RWPE1 (cell line): ENCODE measurements at regions not wholly inside any gene's neighbourhood (a gene's known extent, or its start where the extent isn't known, plus 50 kb on each side); places are given as distances from the start of the nearest gene placed in this dataset.
"Not testable (repeated sequence)": the region's sequence is repeated elsewhere in the genome, so short reads cannot be mapped to it uniquely, and the experiment has no call there.

Experiments
- CTCF ChIA-PET: fragments of 350-600 bp; sonication (Branson Sonifier 250); formaldehyde crosslinking; extraction: SDS; loops from one replicate; lab custom pipeline; 2021; lab: Yijun Ruan, JAX
- POLR2A ChIA-PET: fragments of 400-600 bp; formaldehyde crosslinking; extraction: SDS; loops from one replicate; lab custom pipeline; 2020; ENCODE audit warnings: antibody characterized with exemption; ENCODE audit not compliant: low non-redundant PET; lab: Yijun Ruan, JAX
- DNase-seq: peaks from one replicate; pipeline ENCODE4 v3.0.0; 2012; ENCODE audit warnings: low spot score
- H3K27ac ChIP-seq: fragments of 450-650 bp; 2 replicates; pipeline ENCODE4 v1.5.1; 2017
- CTCF ChIP-seq: fragments of 450-650 bp; conservative IDR thresholded peaks from 2 replicates; pipeline ENCODE4 v1.5.1; 2017; ENCODE audit warnings: low read depth, mild to moderate bottlenecking

GRCh38 chrX:125475482-125475881, 155.8 kb downstream of the TEX13C start:
- no peak for TF ChIP-seq CTCF
- H3K27ac ChIP-seq = no peak overlapping the region
- ChIA-PET POLR2A (no interaction called here), CTCF (no interaction called here)
- DNase-seq = no peak

- ChIA-PET CTCF (no interaction called here), POLR2A (no interaction called here)
- H3K27ac ChIP-seq = no peak overlapping the region
- TF ChIP-seq CTCF = no peak
- DNase-seq = no peak
These were observed 172.8 kb downstream of the TEX13C start for GRCh38 chrX:125492439-125492838.

GRCh38 chrX:125493004-125493403, 173.3 kb downstream of the TEX13C start:
- POLR2A ChIA-PET, DNase-seq, H3K27ac ChIP-seq, CTCF ChIA-PET: not testable (repeated sequence)

GRCh38 chrX:125497667-125498066, 178.0 kb downstream of the TEX13C start:
- H3K27ac ChIP-seq = no peak overlapping the region
- no peak for TF ChIP-seq CTCF
- POLR2A ChIA-PET = no interaction called here
- no peak for DNase-seq
- CTCF ChIA-PET = no interaction called here

- no peak for TF ChIP-seq CTCF
- CTCF ChIA-PET = no interaction called here
- POLR2A ChIA-PET = no interaction called here
- no peak overlapping the region for H3K27ac ChIP-seq
- no peak for DNase-seq
These were observed 184.1 kb downstream of the TEX13C start for GRCh38 chrX:125503769-125504168.

GRCh38 chrX:125505207-125505606, 185.5 kb downstream of the TEX13C start:
- CTCF ChIA-PET = no interaction called here
- H3K27ac ChIP-seq = peak overlapping the region; percentile 68
- DNase-seq = peak; percentile 2
- POLR2A ChIA-PET = no interaction called here
- no peak for TF ChIP-seq CTCF

- no peak for TF ChIP-seq CTCF
- ChIA-PET CTCF (no interaction called here), POLR2A (no interaction called here)
- peak; percentile 17 for DNase-seq
- peak overlapping the region; percentile 58; the same call in 1 of the 2 replicates for H3K27ac ChIP-seq
These were observed 187.4 kb downstream of the TEX13C start for GRCh38 chrX:125507119-125507518.
